Thyroid gland (tissue), 4 donors: ENCODE measurements at regions not wholly inside any gene's neighbourhood (a gene's known extent, or its start where the extent isn't known, plus 50 kb on each side); places are given as distances from the start of the nearest gene placed in this dataset.

ENCODE experiments used
- DNase-seq, 2 donors: peaks; one replicate each; pipeline ENCODE4 v3.0.0-alpha.2; 2019
- H3K27ac ChIP-seq, 3 donors: fragments of 200-600 bp; sonication (generic); 1 replicate in 2 of 3; 2 replicates in 1 of 3; pipeline ENCODE4 v1.5.1; 2016 to 2019; ENCODE audit warnings: mild to moderate bottlenecking in 1 of 3, moderate library complexity in 1 of 3
- H3K27me3 ChIP-seq: fragments of 200-600 bp; sonication (generic); one replicate; pipeline ENCODE4 v1.5.1; 2019
- H3K36me3 ChIP-seq, 2 donors: fragments of 200-600 bp; sonication (generic); one replicate each; pipeline ENCODE4 v1.5.1; 2016 to 2019
- H3K4me1 ChIP-seq, 2 donors: fragments of 200-600 bp; sonication (generic); one replicate each; pipeline ENCODE4 v1.5.1; 2017 to 2019
- H3K4me3 ChIP-seq, 3 donors: fragments of 200-600 bp; sonication (generic); replicated peaks in 1 of 3; 1 replicate in 2 of 3; 2 replicates in 1 of 3; pipeline ENCODE4 v1.5.1; 2016; ENCODE audit warnings: mild to moderate bottlenecking in 1 of 3
- H3K9me3 ChIP-seq: fragments of 200-600 bp; sonication (generic); one replicate; pipeline ENCODE4 v1.5.1; 2017
- POLR2A ChIP-seq, 2 donors: fragments of 450-650 bp; IDR thresholded peaks; one replicate each; pipeline ENCODE4 v1.6.1; 2017; ENCODE audit warnings: antibody characterized with exemption in 2 of 2, mild to moderate bottlenecking in 2 of 2, moderate library complexity in 1 of 2
- WGBS, 2 donors: methylation state at CpG; one replicate each; pipeline ENCODE4 v1.1.5; 2017; 5-methylcytosine and 5-hydroxymethylcytosine counted together
- intact Hi-C: fragments of 100-400 bp; cut with DNase I; formaldehyde crosslinking; loops from one replicate; pipeline ENCODE4 v1.15.1; 2023
- TF ChIP-seq, protein P1 (sequence below), 6 experiments: fragments of 200-600 bp in 3 of 6; fragments of 450-650 bp in 3 of 6; sonication (generic) in 3 of 6; IDR thresholded peaks; one replicate each; pipeline ENCODE4 v1.5.1; 2016 to 2019; ENCODE audit warnings: antibody characterized with exemption in 6 of 6, mild to moderate bottlenecking in 2 of 6, inconsistent platforms in 1 of 6, moderate library complexity in 1 of 6

DNA sequence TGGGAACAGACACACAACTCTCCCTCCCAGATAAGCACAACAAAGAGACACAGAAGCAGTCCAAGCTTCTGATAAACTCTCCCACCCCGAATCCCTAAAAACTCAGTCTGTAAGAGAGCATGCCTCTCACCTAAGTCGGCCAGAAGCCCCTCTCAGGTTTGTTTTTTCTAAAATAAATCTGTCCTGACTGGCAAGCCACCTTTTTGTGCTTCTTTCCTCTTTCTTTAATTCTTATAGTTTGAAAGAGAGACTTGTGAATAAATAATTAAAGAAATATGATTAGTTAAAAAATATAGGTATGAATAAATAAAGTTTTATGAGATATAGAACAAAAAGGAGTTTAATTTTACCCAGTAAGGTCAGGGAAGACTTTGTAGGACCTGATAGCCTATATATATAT is 329.0 kb upstream of the SLCO3A1 start:
- intact Hi-C loops, result no loop called here
- 58 to 67% methylated on average over 2 of the region's 2 CpGs for WGBS, 2 donors

DNA sequence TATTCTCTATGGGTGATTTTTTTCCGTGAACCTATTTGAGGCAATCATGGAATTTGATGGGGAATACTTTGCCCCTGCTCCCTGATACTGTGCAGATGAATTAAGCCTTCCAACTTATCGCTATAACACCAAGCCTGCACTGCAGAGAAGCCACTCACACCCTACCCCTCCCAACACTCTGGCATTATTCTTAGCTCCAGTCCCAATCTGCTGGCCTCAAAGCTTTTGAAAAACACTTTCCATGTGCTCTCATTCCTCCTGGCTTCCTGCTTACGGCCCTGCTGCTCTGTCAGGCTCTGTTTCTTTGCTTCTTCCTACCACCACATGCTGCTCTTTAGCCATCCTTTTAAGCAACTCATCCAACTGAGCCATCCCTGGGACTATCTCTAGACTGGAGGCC is 327.8 kb upstream of the SLCO3A1 start:
- Histone ChIP-seq H3K4me3 (no peak overlapping the region), H3K27ac (no peak overlapping the region), H3K36me3 (no peaks in the 10 kb centered on the region), H3K4me1 (no peaks in the 10 kb centered on the region), H3K9me3 (no peaks in the 10 kb centered on the region), H3K27me3 (no peaks in the 10 kb centered on the region)
- intact Hi-C loops, result no loop called here
- no peak for TF ChIP-seq POLR2A (IDR thresholded peaks at IDR 0.05)
- TF ChIP-seq, protein P1, sequence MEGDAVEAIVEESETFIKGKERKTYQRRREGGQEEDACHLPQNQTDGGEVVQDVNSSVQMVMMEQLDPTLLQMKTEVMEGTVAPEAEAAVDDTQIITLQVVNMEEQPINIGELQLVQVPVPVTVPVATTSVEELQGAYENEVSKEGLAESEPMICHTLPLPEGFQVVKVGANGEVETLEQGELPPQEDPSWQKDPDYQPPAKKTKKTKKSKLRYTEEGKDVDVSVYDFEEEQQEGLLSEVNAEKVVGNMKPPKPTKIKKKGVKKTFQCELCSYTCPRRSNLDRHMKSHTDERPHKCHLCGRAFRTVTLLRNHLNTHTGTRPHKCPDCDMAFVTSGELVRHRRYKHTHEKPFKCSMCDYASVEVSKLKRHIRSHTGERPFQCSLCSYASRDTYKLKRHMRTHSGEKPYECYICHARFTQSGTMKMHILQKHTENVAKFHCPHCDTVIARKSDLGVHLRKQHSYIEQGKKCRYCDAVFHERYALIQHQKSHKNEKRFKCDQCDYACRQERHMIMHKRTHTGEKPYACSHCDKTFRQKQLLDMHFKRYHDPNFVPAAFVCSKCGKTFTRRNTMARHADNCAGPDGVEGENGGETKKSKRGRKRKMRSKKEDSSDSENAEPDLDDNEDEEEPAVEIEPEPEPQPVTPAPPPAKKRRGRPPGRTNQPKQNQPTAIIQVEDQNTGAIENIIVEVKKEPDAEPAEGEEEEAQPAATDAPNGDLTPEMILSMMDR (IDR thresholded peaks at IDR 0.05), result no peak
- 83 to 86% methylated on average over 3 of the region's 3 CpGs for WGBS, 2 donors
- no peak for DNase-seq

More for the DNA sequence above, 329.0 kb upstream of the SLCO3A1 start:
- no peak overlapping the region for H3K4me3 ChIP-seq
- TF ChIP-seq, protein P1 (IDR thresholded peaks at IDR 0.05), result no peak
- no peak for TF ChIP-seq POLR2A (IDR thresholded peaks at IDR 0.05)
- no peaks in the 10 kb centered on the region for H3K4me1 ChIP-seq
- no peak overlapping the region for H3K27ac ChIP-seq
- no peak for DNase-seq
- H3K9me3 ChIP-seq, result no peaks in the 10 kb centered on the region
- H3K27me3 ChIP-seq, result no peaks in the 10 kb centered on the region
- H3K36me3 ChIP-seq, result no peaks in the 10 kb centered on the region

DNA sequence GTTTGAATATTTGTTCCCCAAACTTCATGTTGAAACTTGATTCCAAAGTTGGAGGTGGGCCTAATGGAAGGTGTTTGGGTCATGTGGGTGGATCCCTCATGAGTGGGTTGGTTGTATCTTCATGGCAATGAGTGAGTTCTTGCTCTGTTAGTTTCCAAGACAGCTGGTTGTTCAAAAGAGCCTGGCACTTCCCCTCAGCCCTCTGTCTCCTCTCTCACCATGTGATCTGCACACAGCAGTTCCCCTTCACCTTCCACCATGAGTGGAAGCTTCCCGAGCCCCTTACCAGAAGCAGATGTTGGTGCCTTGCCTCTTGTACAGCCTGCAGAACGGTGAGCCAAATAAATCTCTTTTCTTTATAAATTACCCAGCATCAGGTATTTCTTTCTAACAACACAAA is 327.1 kb upstream of the SLCO3A1 start:
- no peak for DNase-seq
- H3K27ac ChIP-seq, result no peak overlapping the region
- no peak overlapping the region for H3K4me3 ChIP-seq
- H3K9me3 ChIP-seq, result no peaks in the 10 kb centered on the region
- H3K36me3 ChIP-seq, result no peaks in the 10 kb centered on the region
- TF ChIP-seq POLR2A (IDR thresholded peaks at IDR 0.05), result no peak
- TF ChIP-seq, protein P1 (IDR thresholded peaks at IDR 0.05), result no peak
- WGBS, 2 donors, result 83 to 84% methylated on average over 2 of the region's 2 CpGs
- H3K27me3 ChIP-seq, result no peaks in the 10 kb centered on the region
- no peaks in the 10 kb centered on the region for H3K4me1 ChIP-seq
- intact Hi-C loops, result no loop called here

DNA sequence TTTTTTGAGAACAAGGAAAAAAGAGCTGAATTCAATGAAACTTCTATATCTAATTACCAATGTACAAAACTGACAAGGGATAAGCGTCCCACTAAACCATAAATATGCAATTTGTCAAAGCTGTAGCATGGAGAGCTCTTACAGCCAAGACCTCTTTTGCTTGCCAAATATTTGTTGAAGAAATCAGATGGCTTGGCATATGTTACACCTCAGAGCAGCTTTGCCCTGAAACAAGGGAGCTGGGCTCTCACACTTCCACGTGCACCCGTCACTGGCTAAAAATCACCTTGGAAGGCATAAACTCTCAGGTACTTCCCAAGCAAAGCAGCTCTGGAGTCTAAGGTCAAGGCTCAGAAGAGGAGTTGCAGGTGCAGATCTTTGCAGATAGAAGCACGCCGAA is 324.7 kb upstream of the SLCO3A1 start:
- intact Hi-C loops, result no loop called here
- H3K9me3 ChIP-seq, result no peaks in the 10 kb centered on the region
- no peaks in the 10 kb centered on the region for H3K27me3 ChIP-seq
- WGBS, 2 donors, result 72 to 83% methylated on average over 5 of the region's 5 CpGs
- no peaks in the 10 kb centered on the region for H3K4me1 ChIP-seq
- no peak for DNase-seq
- H3K4me3 ChIP-seq, result no peak overlapping the region
- TF ChIP-seq, protein P1 (IDR thresholded peaks at IDR 0.05), result no peak
- TF ChIP-seq POLR2A (IDR thresholded peaks at IDR 0.05), result no peak
- H3K36me3 ChIP-seq, result no peaks in the 10 kb centered on the region
- H3K27ac ChIP-seq, result no peak overlapping the region

DNA sequence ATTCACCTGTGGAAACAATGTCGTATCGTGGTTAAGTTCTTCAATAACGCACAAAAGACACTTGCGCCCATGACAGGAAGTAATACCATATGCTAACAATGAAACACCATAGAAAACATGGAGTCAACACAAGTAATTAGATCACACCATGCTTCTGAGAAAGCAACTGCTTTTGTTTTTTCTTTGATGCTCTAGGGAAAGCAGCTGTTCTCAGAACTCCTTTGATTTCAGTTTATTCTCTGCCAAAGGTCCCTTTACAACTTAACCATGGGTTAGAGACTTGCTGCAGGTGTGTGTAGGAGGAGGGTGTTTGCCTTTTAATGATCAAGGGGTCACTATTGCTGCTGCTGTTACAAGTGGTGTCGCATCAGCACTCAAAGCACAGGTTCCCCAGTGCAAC is 324.0 kb upstream of the SLCO3A1 start:
- WGBS, 2 donors, result 82 to 91% methylated on average over 5 of the region's 5 CpGs
- no peak for DNase-seq
- intact Hi-C loops, result no loop called here

More for the DNA sequence above, 324.0 kb upstream of the SLCO3A1 start:
- Histone ChIP-seq H3K36me3 (no peaks in the 10 kb centered on the region), H3K4me1 (no peaks in the 10 kb centered on the region), H3K27me3 (no peaks in the 10 kb centered on the region), H3K27ac (no peak overlapping the region), H3K4me3 (no peak overlapping the region), H3K9me3 (no peaks in the 10 kb centered on the region)
- TF ChIP-seq, protein P1 (IDR thresholded peaks at IDR 0.05), result no peak
- TF ChIP-seq POLR2A (IDR thresholded peaks at IDR 0.05), result no peak
